HT1080 (cell line): ENCODE measurements at regions not wholly inside any gene's neighbourhood (a gene's known extent, or its start where the extent isn't known, plus 50 kb on each side); places are given as distances from the start of the nearest gene placed in this dataset.
"Not testable (repeated sequence)": the region's sequence is repeated elsewhere in the genome, so short reads cannot be mapped to it uniquely, and the experiment has no call there.

Experiments
- DNase-seq: peaks from one replicate; pipeline ENCODE4 v3.0.0-alpha.2; 2015; ENCODE audit warnings: low read depth

GRCh38 chr13:75178436-75178835, 303.5 kb downstream of the TBC1D4 start:
- no peak for DNase-seq

- no peak for DNase-seq
These were observed 306.4 kb downstream of the TBC1D4 start for GRCh38 chr13:75175575-75175974.

GRCh38 chr13:75175097-75175496, 306.9 kb downstream of the TBC1D4 start:
- not testable (repeated sequence) for DNase-seq

GRCh38 chr13:75174481-75174880, 307.5 kb downstream of the TBC1D4 start:
- no peak for DNase-seq

- no peak for DNase-seq
These were observed 308.3 kb downstream of the TBC1D4 start for GRCh38 chr13:75173457-75174356.

GRCh38 chr13:75170311-75170710, 311.7 kb downstream of the TBC1D4 start:
- DNase-seq = no peak

GRCh38 chr13:75165543-75166230, 316.3 kb downstream of the TBC1D4 start:
- no peak for DNase-seq

- no peak for DNase-seq
These were observed 320.2 kb downstream of the TBC1D4 start for GRCh38 chr13:75161804-75162203.

GRCh38 chr13:75160984-75161383, 321.0 kb downstream of the TBC1D4 start:
- no peak for DNase-seq

- DNase-seq = no peak
These were observed 327.6 kb downstream of the TBC1D4 start for GRCh38 chr13:75154331-75154730.

- DNase-seq = no peak
These were observed 328.1 kb downstream of the TBC1D4 start for GRCh38 chr13:75153834-75154233.

- DNase-seq = no peak
These were observed 328.6 kb downstream of the TBC1D4 start for GRCh38 chr13:75153386-75153785.

GRCh38 chr13:75151081-75151643, 330.8 kb downstream of the TBC1D4 start:
- DNase-seq = peak; percentile 16

- DNase-seq = no peak
These were observed 332.2 kb downstream of the TBC1D4 start for GRCh38 chr13:75149776-75150175.

- no peak for DNase-seq
These were observed 334.0 kb downstream of the TBC1D4 start for GRCh38 chr13:75147946-75148345.

GRCh38 chr13:75146436-75146835, 335.5 kb downstream of the TBC1D4 start:
- DNase-seq = no peak

- no peak for DNase-seq
These were observed 336.0 kb downstream of the TBC1D4 start for GRCh38 chr13:75145927-75146326.

- DNase-seq = no peak
These were observed 342.7 kb downstream of the TBC1D4 start for GRCh38 chr13:75139291-75139690.

- no peak for DNase-seq
These were observed 343.9 kb downstream of the TBC1D4 start for GRCh38 chr13:75137911-75138571.

- DNase-seq = no peak
These were observed 345.8 kb downstream of the TBC1D4 start for GRCh38 chr13:75136151-75136550.

- DNase-seq = peak; percentile 97
These were observed 346.6 kb downstream of the TBC1D4 start for GRCh38 chr13:75135325-75135825.
